Right renal cortex interstitium (tissue), 3 donors: ENCODE measurements at regions not wholly inside any gene's neighbourhood (a gene's known extent, or its start where the extent isn't known, plus 50 kb on each side); places are given as distances from the start of the nearest gene placed in this dataset.
"Not testable (repeated sequence)": the region's sequence is repeated elsewhere in the genome, so short reads cannot be mapped to it uniquely, and the experiment has no call there.

Experiments used
- DNase-seq, 3 donors: peaks; one replicate each; pipeline ENCODE4 v3.0.0-alpha.2; 2013; ENCODE audit warnings: low read depth in 3 of 3, low spot score in 2 of 3

DNA sequence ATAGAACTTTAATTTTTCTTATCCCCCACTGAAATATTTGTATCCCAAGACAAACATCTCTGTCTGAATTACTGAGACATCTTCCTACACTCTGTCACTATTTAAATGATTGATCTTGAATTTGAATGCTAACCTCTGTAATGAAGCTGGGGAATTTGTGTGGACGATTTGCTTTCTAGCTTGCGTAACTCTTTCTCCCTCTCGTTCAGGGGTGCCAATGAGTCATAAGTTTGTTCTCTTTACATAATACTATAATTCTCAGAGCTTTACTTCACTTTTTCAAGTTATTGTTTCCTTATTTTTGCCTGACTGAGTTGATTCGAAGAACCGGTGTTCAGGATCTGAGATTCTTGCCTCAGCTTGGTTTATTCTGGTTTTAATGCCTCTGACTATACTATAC is 783.3 kb upstream of the CADM2 start:
- no peak for DNase-seq

DNA sequence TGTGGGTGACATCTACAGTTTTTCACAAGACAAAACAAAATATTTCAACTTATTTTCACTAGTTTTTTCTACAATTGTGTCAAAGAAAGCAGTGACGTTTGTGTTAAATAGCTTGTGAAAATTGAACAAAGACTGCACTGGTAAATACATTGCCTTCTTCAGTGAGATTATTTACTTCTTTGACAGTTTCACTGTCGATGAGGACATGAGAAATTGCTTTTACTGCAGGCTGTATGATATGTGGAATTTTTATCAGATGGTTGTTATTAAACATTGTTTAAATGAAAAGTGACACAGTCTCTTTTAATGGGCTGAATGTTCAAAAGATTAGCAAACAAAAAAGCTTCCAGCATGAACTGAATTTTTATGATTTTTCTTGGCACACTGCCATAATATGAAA is 773.9 kb upstream of the CADM2 start:
- no peak for DNase-seq

DNA sequence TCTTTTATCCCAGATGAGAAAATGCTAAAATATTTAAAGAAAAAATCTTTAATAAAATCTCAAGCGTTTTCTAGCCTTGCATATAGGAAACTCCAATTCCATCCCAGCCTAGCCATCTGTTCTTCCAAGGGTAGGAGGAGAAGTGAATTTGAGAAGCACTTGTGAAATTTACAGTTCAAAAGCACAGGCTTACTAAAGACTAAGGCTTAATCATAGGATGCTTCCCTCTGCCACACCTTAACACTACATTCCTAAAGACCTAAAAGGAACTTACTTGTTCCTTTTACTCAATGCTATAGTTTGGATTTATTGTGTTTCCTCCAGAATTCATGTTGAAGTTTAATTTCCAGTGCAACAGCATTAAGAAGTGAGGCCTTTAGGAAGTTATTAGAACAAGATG is 764.8 kb upstream of the CADM2 start:
- DNase-seq: no peak

DNA sequence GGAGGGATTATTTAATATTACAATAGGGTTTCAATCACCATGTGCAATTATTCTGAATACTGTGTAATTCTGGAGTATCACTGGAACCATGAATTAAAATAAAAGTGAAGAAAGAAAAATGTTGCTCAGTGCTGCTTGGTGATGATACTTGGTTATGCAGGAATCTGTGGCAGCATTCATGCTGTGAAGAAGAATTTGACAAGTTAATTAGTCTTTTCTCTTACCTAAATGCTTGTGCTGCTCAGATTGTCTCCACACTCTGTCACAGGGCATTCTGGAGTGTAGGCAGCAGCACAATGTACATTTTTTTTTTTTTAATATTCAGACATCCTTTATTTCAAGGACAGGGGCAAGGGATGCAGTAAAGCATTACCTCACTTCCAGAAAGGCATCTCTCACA is 749.3 kb upstream of the CADM2 start:
- DNase-seq: no peak

DNA sequence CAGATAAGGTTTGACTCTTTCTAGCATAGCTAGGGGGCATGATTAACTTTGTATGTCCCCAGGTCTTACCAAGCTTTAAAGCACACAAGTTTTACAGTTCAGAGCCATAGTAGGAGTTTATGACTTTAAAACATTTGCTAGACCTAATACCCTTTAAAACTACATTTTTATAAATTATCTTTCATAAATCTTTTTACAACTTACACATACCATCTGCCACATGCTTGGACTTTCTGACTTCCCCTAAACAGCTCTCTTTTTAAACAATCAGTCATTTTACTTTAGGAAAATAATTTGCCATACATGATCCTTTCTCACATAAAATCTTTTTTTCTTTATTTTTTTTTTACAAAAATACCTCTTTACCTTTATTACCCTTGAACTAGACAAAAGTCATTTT is 735.3 kb upstream of the CADM2 start:
- DNase-seq: no peak

DNA sequence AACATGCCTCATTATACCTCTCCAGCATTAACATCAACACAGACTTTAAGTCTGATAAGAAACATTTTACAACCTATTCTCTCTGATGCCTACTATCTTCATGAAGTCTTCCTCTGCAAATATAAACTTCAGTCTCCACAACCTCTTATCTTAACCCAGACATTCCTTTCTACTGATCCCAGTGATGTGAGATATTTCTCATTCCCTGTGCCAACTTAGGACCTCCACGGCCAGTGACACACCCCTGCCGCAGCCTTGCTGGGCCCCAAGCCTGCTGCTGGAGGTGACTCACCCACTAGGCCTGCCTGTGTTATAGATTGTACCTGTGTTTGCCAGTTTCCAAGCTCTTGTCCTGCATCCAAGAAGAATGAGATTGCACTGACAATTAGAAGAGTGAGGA is 734.5 kb upstream of the CADM2 start:
- no peak for DNase-seq

DNA sequence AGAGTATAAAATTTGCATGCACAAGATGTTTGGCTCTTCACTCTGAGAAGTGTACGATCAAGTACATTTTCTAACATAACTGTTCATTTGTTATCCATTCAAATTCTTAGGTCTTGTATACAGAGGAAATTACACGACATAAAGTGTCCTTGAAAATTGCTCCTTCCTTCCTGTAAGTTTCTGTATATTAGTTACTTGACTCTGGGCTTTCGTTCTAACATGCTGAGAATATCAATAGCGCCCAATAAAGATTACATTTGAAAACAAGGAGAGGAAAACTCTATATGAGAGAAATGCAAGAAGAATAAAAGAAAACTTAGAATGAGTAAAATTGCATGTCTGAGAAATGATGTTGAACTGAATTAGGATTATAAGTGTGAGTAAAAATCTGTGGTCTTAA is 722.5 kb upstream of the CADM2 start:
- DNase-seq: no peak

DNA sequence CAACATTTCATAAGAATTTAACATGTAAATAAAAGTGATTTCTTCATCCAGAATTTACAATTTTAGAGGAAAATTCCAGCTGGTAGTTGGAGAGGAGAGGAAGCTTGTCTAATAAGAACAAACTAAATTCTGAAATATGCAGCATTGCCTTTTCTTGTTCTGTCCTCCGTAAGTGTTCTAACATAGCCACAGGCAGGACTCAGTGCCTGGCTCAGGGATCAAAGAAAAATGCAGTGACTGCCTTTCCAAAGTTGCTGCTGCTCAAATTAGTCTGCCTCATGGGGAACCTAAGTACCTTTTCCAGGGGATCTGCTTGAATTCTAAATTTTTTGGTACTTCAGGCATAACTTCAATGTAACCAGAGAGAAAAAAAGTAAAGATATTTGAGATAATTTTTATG is 713.0 kb upstream of the CADM2 start:
- DNase-seq: no peak

DNA sequence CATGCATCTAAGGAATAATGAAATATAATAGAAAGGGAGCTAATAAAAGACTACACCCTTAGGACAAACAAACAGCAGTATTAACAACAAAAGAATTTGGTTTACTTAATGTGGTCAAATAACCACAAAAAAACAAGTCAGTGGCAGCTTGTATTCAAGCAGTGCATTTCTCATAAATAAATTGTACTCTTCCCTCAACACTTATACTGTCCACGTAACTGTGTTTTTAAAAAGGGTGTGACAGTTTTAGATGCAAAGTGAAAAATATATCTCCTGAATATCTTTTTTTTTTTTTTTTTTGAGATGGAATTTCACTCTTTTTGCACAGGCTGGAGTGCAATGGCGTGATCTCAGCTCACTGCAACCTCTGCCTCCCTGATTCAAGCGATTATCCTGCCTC is 698.2 kb upstream of the CADM2 start:
- DNase-seq: no peak

DNA sequence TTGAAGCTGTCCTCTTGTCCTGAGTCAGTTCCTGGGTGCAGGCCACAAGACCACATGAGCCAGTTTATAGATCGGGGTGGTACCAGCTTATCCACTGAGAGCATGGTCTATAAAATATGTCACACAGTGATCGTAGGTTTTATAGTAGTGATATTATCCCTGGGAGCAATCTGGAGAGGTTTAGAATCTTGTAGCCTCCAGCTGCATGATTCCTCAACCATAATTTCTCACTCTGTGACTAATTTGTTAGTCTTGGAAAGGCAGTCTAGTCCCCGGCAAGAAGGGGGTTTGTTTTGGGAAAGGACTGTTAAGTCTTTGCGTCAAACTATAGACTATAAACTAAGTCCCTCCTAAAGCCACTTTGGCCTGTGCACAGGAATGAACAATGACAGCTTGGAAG is 693.0 kb upstream of the CADM2 start:
- DNase-seq: no peak

DNA sequence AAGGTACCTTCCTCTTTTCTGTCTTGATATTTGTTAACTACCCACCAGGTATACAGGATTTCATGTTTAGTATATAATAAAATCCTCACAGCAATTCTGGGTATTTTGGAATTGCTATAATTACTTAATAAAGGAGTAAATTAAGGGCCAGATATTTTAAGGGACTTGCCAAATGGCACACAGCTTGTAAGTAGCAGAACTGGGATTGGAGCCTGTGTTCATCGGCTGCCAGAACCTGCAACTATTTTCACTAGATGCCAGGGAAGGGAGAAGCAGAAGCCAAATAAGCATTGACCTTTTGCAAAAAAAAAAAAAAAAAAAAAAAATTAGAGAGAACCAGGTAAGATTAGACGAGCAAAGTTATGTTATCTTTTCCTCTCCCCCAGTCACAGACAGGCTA is 683.3 kb upstream of the CADM2 start:
- no peak for DNase-seq

DNA sequence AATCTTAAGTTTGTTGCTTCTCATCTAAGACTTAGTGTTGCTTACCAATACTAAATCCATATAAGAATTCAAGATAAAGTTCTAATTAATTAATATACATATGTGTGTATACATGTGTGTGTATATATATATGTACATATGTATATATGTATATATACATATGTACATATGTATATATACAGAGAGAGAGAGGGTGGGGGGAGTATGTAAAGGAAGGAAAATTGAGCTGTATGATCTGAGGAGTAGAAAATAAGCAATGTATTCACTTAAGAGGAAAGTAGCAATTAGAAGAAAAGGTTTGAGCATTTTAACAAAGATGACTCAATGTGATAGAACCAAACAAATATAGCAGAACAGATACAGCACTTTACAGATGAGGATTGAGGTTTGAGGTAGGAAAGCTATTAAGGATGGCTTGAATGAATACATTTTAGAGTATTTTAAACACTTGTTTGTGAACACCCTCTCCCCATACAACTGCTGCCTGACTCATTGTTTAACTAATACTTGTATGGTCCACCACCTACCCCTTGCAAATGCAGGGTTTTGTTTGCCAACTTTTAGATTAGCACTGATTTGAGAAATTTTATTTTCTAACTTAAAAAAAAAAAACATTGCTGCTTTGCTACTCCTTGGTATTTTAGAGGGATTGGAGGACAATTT is 681.1 kb upstream of the CADM2 start:
- DNase-seq: no peak

DNA sequence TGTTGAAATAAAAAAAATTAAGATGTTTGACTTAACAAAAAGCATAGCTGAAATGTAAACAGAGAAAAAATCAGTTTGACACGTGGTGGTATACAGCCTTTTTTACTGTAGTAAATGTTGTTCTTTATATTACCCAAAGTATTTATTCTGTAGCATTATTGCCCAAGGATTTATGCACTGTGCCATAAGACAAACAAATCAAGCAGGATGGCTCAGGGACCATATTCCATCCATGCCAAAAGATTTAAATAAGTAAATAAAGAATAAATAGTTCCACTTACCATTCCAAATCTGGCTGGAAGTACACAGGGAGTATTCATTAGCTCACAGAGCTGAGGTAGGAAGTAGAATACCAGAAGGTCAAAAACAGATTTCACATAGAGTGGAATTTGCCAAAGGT is 666.7 kb upstream of the CADM2 start:
- DNase-seq: no peak

DNA sequence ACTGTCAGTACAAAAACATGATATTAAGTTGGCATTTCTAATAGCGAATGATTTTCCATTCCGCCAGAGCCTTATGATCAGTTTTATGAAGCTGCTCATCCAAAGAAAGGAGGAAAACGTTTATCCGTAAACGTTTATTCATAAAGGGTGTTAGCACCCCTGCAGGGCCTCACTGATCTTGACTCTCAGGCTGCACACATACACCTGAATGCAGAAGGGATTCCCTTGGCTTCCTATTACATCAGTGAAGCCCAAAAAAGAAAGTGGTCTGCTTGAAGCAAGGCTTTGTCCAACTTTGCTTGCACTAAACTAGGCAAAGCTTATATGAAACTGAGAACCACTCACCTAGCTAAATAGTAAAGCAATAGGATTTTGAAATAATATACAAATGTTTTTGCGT is 659.5 kb upstream of the CADM2 start:
- no peak for DNase-seq

DNA sequence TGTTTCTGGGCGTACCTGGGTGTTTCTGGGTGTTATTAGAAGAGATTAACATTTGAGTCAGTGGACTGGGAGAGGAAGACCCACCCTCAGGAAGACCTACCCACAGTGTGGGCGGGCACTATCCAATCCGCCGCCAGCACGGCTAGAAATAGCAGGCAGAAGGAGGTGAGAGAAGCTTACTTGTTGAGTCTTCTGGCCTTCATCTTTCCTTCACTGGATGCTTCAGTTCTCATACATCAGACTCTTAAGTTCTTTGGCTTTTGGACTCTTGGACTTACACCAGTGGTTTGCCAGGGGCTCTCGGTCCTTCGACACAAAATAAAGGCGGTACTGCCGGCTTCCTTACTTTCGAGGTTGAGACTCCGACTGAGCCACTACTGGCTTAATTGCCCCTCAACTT is 654.6 kb upstream of the CADM2 start:
- no peak for DNase-seq

DNA sequence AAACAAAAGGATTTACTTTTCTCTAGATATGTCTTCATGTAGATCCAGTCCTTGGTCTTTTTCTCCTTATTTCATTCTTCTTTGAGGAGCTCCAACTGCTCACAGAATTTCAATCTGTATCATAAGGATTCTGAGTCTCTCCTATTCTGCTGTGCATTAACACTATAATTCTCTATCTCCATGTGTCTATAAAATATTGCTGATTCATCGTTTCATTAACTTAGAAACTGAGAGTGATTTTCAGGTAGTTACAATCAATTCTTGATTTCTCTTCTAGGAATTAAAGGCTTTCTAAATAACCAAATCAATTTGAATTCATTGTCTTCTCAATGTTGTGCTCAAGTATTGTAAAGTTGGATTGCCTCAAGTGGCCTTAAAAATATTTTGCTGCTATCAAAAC is 651.5 kb upstream of the CADM2 start:
- no peak for DNase-seq

DNA sequence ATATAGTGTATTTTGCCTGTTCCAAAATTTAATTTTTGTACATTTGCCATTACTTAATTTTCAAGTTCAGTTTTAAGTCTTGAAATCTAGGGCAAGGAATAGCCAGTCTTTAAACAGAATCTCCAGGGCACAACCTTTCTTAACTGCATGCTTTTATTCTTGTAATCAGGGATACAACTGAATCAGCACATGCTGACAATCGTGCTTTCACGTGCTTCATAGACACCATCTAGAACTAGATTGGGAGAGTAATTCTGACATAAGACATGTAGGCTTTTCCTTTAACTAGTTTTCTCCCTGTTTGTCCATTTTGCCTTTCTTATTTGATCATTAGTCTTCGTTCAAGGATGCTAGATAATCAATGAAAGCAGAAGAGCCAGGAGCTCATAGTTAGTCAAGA is 650.4 kb upstream of the CADM2 start:
- no peak for DNase-seq

DNA sequence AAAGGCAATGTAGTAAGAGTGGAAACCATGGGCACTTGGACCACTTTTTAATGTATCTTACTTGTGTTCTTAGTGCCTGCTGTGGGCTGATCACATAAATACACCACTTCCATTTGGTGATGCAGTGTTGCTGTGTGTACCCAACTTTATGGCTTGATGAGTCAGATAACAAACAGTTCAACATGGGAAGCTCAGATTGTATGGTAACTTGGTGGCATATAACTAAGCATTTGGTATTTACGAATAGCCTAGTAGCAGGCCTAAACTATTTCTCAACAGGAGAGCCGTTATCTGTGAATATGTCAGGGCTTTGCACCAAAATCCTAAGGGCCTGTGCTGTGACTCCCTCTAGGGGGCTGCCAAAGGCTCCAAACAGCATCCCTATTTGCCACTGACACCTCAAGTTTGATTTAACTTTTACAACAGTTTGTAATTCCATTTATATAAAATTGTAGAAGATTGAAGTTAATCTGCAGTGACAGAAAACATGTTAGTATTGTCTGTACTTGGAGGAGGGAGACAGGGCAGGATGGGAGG is 640.4 kb upstream of the CADM2 start:
- DNase-seq: no peak

DNA sequence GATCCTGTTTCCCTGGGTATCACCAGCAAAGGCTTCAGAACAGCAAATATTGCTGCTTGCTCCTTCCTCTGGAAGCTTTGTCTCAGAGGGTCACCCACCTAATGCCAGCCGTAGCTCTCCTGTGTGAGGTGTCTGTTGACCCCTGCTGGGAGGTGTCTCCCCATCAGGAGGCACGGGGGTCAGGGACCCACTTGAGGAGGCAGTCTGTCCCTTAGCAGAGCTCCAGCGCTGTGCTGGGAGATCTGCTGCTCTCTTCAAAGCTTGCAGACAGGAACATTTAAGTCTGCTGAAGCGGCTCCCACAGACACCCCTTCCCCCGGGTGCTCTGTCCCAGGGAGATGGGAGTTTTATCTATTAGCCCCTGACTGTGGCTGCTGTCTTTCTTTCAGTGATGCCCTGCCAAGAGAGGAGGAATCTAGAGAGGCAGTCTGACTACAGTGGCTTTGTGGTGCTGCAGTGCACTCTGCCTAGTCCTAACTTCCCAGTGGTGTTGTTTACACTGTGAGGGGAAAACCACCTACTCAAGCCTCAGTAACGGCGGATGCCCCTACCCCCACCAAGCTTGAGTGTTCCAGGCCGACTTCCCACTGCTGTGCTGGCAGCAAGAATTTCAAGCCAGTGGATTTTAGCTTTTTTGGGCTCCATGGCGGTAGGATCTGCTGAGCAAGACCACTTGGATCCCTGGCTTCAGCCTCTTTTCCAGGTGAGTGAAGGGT is 593.1 kb upstream of the CADM2 start:
- DNase-seq: not testable (repeated sequence)
